Fibroblast of skin of right quadriceps (primary cell): ENCODE measurements at regions not wholly inside any gene's neighbourhood (a gene's known extent, or its start where the extent isn't known, plus 50 kb on each side); places are given as distances from the start of the nearest gene placed in this dataset.
A peak's percentile ranks its signal among the peaks of the same experiment; 100 is the strongest.
"Not testable (repeated sequence)": the region's sequence is repeated elsewhere in the genome, so short reads cannot be mapped to it uniquely, and the experiment has no call there.

ENCODE experiments used
- DNase-seq: peaks from one replicate; pipeline ENCODE4 v3.0.0-alpha.2; 2013

DNA sequence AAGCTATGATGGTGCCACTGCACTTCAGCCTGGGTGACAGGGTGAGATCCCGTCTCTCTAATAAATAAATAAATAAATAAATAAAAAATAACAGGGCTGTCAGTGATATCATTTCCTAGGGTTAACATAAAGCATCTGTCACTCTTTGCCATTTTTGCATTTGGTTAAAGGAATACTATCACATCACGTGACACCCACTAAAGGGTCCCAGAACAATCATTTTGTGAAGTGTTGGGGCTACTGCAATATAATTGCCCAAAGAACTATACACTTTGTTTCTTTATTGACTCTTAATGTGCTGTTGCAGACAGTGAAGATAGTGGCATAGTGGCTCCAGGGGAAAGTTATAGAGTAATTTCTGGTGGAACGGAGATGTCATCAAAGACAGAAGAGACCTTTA is 176.5 kb upstream of the MMS22L start:
- DNase-seq = no peak

- DNase-seq = no peak
Measured at GRCh38 chr6:97459986-97460385, 177.0 kb upstream of the MMS22L start.

DNA sequence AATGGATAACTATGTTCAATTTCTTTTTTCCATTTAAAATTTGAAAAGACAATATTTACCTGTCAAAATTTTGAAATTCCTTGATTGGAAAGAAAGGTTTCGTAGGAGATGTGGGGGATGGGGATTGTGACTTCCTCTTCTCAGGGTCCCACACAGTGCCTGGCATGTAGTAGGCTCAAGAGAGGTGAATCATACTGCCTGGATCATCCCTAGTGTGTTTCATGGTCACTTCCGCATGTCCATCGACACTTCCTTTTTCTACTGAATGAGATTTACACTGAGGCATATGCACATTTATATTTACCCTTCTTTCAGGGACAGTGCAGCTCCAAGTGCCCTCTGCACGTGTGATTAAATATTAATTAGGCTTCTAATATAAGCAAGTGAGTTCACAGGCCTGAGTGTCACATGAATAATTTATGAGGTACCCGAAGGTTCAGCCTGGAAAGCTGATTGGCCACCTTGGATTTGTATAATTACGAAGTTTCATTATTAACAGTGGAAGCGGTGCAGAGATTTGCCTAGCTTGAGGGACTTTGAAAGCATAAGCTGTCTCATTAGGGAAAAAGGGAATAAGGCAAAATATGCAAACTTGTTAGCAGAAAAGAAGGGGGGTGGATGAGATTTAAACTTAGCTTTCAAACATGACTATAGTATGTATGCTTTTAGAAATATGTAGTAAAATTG is 177.5 kb upstream of the MMS22L start:
- no peak for DNase-seq

- no peak for DNase-seq
Measured at GRCh38 chr6:97461218-97461617, 178.2 kb upstream of the MMS22L start.

GRCh38 chr6:97462031-97462430 is 179.0 kb upstream of the MMS22L start:
- DNase-seq = no peak

DNA sequence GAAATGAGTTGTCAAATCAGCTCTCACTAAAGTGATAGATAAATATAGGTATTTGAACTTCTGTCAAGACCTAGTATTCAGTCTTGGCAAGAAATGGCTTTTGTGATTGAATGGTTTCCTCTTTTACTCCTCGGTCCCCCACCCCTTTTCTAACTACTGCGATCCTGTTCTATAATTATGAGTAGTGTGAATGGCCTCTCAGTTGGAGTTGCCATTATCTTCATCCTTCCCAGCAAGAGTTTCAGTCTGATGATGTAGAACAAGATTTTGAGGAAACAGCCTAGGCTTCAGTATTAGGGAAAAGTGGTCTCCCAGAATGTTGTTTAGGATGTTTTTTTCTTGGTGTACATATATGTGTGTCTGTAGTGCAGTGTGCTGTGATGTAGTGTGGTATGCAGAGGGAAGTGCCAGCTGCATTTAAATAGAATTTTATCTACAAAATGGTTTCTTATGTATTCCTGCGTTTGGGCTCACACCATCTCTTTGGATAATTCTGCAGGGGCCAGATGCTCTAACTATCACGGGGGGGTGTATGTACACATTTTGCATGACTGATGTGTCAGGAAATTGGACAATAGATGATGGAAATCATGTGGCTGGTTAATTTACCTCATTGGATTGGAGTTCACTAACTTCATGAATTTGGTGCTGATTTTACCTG is 180.1 kb upstream of the MMS22L start:
- DNase-seq = no peak

- DNase-seq = no peak
Measured at GRCh38 chr6:97465877-97466561, 183.0 kb upstream of the MMS22L start.

- no peak for DNase-seq
Measured at GRCh38 chr6:97468981-97469380, 186.0 kb upstream of the MMS22L start.

GRCh38 chr6:97469451-97469850 is 186.4 kb upstream of the MMS22L start:
- DNase-seq = no peak

DNA sequence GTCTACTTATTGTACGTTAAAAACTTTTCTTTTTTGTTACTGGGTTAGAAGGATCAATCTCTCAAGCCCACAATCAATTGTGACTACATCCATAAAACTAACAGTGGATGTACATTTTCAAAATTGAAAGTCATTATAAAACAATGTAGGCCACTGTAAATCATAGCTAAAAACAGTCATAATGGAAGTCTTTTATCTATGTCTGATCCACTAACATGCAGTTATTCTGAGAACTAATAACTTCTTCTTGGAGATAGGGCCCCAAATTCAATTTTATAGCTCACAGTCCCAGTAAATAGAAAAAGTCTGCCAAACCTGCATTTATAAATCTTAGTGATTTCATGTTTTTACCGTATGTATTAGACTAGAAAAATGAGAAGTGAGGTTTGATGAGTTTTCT is 187.3 kb upstream of the MMS22L start:
- DNase-seq = no peak

DNA sequence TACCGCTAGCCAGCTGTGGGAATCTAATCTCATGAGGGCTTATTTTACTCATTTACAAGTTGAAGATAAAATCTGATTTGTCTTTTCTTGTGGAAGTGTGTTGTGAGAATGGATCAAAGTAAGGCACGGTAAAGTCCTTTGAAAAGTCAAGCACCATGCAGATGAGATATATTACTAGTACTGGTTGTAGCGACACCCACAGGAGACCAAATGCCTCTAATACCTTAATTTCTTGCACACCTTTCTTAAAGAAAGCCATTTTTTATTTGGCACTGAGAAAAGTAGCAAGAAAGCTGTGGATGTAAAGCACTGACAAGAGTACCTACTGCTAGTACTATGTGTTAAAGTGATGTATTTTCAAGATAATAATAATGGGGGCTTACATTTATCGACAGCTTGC is 191.0 kb upstream of the MMS22L start:
- DNase-seq = no peak

- peak; percentile 69 for DNase-seq
Measured at GRCh38 chr6:97497713-97498331, 214.8 kb upstream of the MMS22L start.

GRCh38 chr6:97501853-97502252 is 218.8 kb upstream of the MMS22L start:
- no peak for DNase-seq

DNA sequence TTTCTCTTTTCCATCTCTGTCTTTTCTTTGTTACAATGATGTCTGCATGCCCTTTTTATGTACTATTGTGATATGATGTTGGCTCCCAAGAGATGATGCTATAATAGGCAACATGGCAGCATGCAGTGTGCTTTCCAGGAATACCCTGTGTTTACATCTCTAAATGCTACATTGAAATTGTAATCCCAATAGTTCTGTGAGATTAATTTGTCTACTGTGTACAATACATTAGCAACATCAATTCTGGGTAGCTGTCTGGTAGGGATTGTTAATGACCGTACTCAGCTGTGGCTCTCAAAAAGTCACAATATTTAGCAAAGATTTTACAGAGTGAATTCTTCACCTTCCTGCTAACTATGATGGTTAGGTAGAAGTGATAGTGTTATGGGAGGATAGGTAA is 225.6 kb upstream of the MMS22L start:
- DNase-seq = no peak

DNA sequence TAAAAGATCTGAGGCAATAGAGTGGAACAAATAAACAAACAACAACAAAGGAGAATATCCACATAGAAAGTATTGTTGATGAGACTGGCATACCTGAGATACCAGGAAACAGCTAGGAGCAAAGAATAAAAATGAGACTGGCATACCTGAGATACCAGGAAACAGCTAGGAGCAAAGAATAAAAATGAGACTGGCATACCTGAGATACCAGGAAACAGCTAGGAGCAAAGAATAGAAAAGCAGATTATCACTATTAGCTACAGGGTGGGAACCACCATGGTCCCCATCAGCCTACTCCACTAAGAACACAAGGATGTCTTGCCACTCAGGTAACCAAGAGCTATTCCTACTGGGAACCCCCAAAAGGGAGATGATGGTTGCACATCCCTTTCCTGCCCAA is 230.2 kb upstream of the MMS22L start:
- DNase-seq = not testable (repeated sequence)

DNA sequence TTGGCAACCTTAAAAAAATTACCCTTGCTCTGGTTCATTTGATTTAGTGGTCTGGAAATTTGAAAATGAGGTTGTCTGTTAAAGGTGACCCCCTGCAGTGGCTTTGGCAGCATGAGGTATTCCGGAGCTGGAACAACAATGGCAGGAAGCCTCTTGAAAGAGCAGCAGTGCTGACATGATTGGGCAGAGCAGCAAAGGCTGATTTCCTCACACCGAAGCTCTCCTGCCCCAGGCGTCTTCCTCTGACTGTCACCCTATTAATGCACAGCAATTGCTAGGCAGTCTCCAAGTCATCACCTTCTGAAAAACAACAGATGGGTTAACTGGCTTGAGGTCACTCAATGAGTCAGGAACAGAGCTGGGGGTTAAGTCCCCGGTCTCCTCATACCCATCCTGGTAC is 241.8 kb upstream of the MMS22L start:
- no peak for DNase-seq

GRCh38 chr6:97535800-97536199 is 252.8 kb upstream of the MMS22L start:
- no peak for DNase-seq

- no peak for DNase-seq
Measured at GRCh38 chr6:97548354-97548753, 265.3 kb upstream of the MMS22L start.

GRCh38 chr6:97557355-97557754 is 274.3 kb upstream of the MMS22L start:
- DNase-seq = no peak

- no peak for DNase-seq
Measured at GRCh38 chr6:97563529-97563928, 280.5 kb upstream of the MMS22L start.

- DNase-seq = no peak
Measured at GRCh38 chr6:97572943-97573342, 289.9 kb upstream of the MMS22L start.

GRCh38 chr6:97586344-97586743 is 303.3 kb upstream of the MMS22L start:
- peak; percentile 48 for DNase-seq

DNA sequence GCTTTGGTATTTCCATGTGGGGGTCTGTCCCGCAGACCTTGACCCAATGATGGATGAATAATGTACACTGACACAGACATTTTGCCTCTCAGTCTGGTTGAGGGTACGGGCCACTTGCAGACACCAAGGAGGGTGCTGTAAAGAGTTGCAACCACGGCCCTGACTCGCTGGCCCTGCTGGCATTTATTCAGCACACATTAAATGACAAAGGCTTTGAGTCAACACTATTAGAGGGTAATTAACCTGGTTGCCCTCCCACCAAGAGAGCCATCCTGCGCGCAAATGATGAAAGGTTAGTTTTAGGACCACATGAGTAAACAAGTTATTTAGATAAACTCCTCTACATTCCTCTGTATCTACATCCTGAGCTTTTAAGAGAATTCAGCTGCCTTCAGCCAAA is 308.9 kb upstream of the MMS22L start:
- no peak for DNase-seq

DNA sequence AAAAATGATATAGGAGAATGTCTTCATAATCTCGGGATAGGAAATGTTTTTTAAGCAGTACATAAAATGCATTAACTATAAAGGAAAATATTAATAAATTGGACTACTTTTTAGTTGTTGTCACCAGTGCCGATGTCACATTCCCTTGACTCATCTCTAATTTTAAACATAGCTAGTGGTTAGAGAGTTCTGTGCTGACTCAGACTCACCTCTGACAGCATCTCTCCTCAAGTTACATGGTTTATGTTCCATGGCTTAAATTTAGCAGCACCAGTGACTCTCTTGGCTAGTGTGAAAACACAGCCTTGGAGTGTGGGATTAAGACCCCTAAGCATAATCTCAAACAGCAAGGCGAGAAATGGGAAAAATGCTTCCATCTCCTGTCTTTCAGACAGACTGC is 311.8 kb upstream of the MMS22L start:
- DNase-seq = peak; percentile 80
